ENCODE measurements at regions not wholly inside any gene's neighbourhood (a gene's known extent, or its start where the extent isn't known, plus 50 kb on each side); places are given as distances from the start of the nearest gene placed in this dataset.

DNA sequence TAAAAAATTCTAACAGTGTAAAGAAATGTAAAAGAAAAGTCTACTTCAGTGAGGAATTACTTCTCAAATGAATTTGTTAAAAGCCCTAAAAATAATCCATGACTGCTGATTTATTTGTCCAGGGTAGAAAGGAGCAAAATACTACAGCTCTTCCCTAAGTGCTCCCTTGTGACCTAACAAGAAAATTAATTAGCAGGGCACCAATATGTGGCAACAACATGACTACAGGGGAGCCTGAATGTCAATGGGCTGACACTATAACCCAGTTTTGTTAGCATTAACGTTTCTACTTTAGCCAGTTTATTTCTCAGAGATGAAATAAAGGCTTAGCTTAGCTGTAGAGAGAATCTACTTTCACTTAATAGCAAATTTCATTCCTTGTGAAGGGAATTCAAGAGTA is 918.9 kb upstream of the EPHA5 start:
- POLR2A ChIA-PET = interaction anchor here (1.5 kb wide), 1 partner anchor 10 kb away, joined by 3 read pairs; no protein-coding TSS in a partner anchor

DNA sequence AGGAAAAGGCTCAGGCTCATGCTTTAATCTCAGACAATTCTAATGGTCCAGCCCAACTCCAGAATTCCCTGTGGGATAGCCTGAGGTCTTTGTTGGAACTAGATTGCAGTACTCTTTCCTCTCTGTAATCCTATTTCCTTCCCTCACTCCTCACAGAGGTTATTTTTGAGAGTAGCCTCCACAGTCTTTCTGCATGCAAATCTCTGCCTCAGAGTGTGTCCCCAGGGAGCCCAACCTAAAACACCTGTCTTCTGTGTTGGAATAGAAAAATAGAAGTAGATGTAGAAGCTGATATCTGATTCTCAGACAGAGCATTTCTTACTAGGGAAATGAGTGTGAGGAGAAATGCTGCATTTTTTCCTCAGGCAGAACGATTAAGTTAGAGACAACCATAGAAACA is 915.5 kb upstream of the EPHA5 start:
- TF ChIP-seq, protein P1, sequence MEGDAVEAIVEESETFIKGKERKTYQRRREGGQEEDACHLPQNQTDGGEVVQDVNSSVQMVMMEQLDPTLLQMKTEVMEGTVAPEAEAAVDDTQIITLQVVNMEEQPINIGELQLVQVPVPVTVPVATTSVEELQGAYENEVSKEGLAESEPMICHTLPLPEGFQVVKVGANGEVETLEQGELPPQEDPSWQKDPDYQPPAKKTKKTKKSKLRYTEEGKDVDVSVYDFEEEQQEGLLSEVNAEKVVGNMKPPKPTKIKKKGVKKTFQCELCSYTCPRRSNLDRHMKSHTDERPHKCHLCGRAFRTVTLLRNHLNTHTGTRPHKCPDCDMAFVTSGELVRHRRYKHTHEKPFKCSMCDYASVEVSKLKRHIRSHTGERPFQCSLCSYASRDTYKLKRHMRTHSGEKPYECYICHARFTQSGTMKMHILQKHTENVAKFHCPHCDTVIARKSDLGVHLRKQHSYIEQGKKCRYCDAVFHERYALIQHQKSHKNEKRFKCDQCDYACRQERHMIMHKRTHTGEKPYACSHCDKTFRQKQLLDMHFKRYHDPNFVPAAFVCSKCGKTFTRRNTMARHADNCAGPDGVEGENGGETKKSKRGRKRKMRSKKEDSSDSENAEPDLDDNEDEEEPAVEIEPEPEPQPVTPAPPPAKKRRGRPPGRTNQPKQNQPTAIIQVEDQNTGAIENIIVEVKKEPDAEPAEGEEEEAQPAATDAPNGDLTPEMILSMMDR (conservative IDR thresholded peaks at IDR 0.05; ENCODE audit: low read length) = no peak
- no peak for TF ChIP-seq EZH2phosphoT487 (IDR thresholded peaks at IDR 0.05; ENCODE audit: borderline replicate concordance, low read depth, low read length)
- Histone ChIP-seq H3K4me2 (ENCODE audit: low read length) (peak overlapping the region; percentile 17; the same call in 1 of the 2 replicates), H3K79me2 (ENCODE audit: insufficient read depth, low read depth, low read length) (no peaks in the 10 kb centered on the region), H2AFZ (ENCODE audit: low read length) (no peak overlapping the region), H3K4me1 (ENCODE audit: insufficient read depth, low read length, poor library complexity, severe bottlenecking) (peaks cover 6% of the 10 kb centered on the region), H4K20me1 (ENCODE audit: insufficient read depth, low read length) (no peaks in the 10 kb centered on the region), H3K36me3 (ENCODE audit: insufficient read depth, low read length) (no peaks in the 10 kb centered on the region), H3K27ac (ENCODE audit: low read depth, low read length, poor library complexity, severe bottlenecking) (no peak overlapping the region), H3K4me3 (ENCODE audit: low read depth, low read length, poor library complexity, severe bottlenecking) (no peak overlapping the region), H3K9me3 (ENCODE audit: low read length) (no peaks in the 10 kb centered on the region), H3K9me2 (ENCODE audit: insufficient read depth, low read length) (no peaks in the 10 kb centered on the region)
- DNase-seq (ENCODE audit: low spot score) = peak; percentile 5
- intact Hi-C loops (cut with micrococcal nuclease; ENCODE audit: unreplicated experiment) = no loop called here
- ChIA-PET CTCF (ENCODE audit: unreplicated experiment) (no interaction called here), POLR2A (no interaction called here)
- no TSS peak for BruUV-seq (replicated peaks)

More for the DNA sequence above, 918.9 kb upstream of the EPHA5 start:
- Histone ChIP-seq H3K4me3 (ENCODE audit: low read depth, low read length, poor library complexity, severe bottlenecking) (no peak overlapping the region), H3K4me2 (ENCODE audit: low read length) (no peak overlapping the region), H4K20me1 (ENCODE audit: insufficient read depth, low read length) (no peaks in the 10 kb centered on the region), H3K4me1 (ENCODE audit: insufficient read depth, low read length, poor library complexity, severe bottlenecking) (peaks cover 6% of the 10 kb centered on the region), H3K79me2 (ENCODE audit: insufficient read depth, low read depth, low read length) (no peaks in the 10 kb centered on the region), H3K9me3 (ENCODE audit: low read length) (no peaks in the 10 kb centered on the region), H2AFZ (ENCODE audit: low read length) (no peak overlapping the region), H3K36me3 (ENCODE audit: insufficient read depth, low read length) (no peaks in the 10 kb centered on the region), H3K27ac (ENCODE audit: low read depth, low read length, poor library complexity, severe bottlenecking) (no peak overlapping the region), H3K9me2 (ENCODE audit: insufficient read depth, low read length) (no peaks in the 10 kb centered on the region)
- no TSS peak for BruUV-seq (replicated peaks)
- DNase-seq (ENCODE audit: low spot score) = no peak
- CTCF ChIA-PET (ENCODE audit: unreplicated experiment) = no interaction called here
- TF ChIP-seq EZH2phosphoT487 (IDR thresholded peaks at IDR 0.05; ENCODE audit: borderline replicate concordance, low read depth, low read length) = no peak
- TF ChIP-seq, protein P1 (conservative IDR thresholded peaks at IDR 0.05; ENCODE audit: low read length) = no peak
- intact Hi-C loops (cut with micrococcal nuclease; ENCODE audit: unreplicated experiment) = no loop called here

DNA sequence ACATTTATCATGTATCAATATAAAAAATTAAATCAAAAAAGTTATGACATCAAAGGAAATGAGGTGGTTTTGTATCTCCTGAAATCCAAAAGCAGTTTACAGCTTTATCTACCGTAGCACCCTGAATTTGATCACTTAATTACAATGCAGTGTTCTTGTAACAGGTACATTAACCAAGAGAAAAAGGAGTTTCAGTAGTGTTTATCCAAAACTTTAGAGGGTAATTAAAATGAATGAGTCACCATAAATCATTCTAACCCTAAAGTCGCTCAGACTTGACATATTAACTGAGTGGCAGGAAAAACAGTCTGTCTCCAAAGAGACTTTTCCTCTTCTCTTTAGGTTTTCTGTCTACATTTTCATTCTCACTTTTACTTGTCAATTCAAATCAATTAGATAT is 907.6 kb upstream of the EPHA5 start:
- intact Hi-C loops (cut with micrococcal nuclease; ENCODE audit: unreplicated experiment) = no loop called here
- Histone ChIP-seq H3K36me3 (ENCODE audit: insufficient read depth, low read length) (no peaks in the 10 kb centered on the region), H4K20me1 (ENCODE audit: insufficient read depth, low read length) (no peaks in the 10 kb centered on the region), H3K79me2 (ENCODE audit: insufficient read depth, low read depth, low read length) (no peaks in the 10 kb centered on the region), H3K4me3 (ENCODE audit: low read depth, low read length, poor library complexity, severe bottlenecking) (no peak overlapping the region), H2AFZ (ENCODE audit: low read length) (no peak overlapping the region), H3K9me3 (ENCODE audit: low read length) (no peaks in the 10 kb centered on the region), H3K4me1 (ENCODE audit: insufficient read depth, low read length, poor library complexity, severe bottlenecking) (no peaks in the 10 kb centered on the region), H3K9me2 (ENCODE audit: insufficient read depth, low read length) (no peaks in the 10 kb centered on the region), H3K4me2 (ENCODE audit: low read length) (no peak overlapping the region), H3K27ac (ENCODE audit: low read depth, low read length, poor library complexity, severe bottlenecking) (no peak overlapping the region)
- CTCF ChIA-PET (ENCODE audit: unreplicated experiment) = no interaction called here
- BruUV-seq (replicated peaks) = no TSS peak
- no peak for DNase-seq (ENCODE audit: low spot score)
- TF ChIP-seq EZH2phosphoT487 (IDR thresholded peaks at IDR 0.05; ENCODE audit: borderline replicate concordance, low read depth, low read length) = no peak
- TF ChIP-seq, protein P1 (conservative IDR thresholded peaks at IDR 0.05; ENCODE audit: low read length) = no peak
- POLR2A ChIA-PET = no interaction called here

Data from OCI-LY7 (cell line).